Upper lobe of right lung (tissue), 1 donor: ENCODE measurements at regions not wholly inside any gene's neighbourhood (a gene's known extent, or its start where the extent isn't known, plus 50 kb on each side); places are given as distances from the start of the nearest gene placed in this dataset.

Source experiments
- ATAC-seq: fragments of 200-7000 bp; cut with Tn5 transposase; one replicate; pipeline ENCODE4 v1.9.1; 2020; ENCODE audit warnings: mild to moderate bottlenecking, moderate library complexity
- DNase-seq: peaks from one replicate; pipeline ENCODE4 v3.0.0-alpha.2; 2020
- H3K27ac ChIP-seq: fragments of 200-600 bp; one replicate; pipeline ENCODE4 v1.8.0; 2022
- H3K27me3 ChIP-seq: fragments of 200-600 bp; one replicate; pipeline ENCODE4 v1.8.0; 2022; ENCODE audit warnings: mild to moderate bottlenecking
- H3K36me3 ChIP-seq: fragments of 200-600 bp; one replicate; pipeline ENCODE4 v1.8.0; 2022
- H3K4me1 ChIP-seq: fragments of 200-600 bp; one replicate; pipeline ENCODE4 v1.8.0; 2022
- H3K4me3 ChIP-seq: fragments of 200-600 bp; one replicate; pipeline ENCODE4 v1.8.0; 2022; ENCODE audit warnings: mild to moderate bottlenecking
- H3K9me3 ChIP-seq: fragments of 200-600 bp; one replicate; pipeline ENCODE4 v1.8.0; 2022
- intact Hi-C: fragments of 100-400 bp; cut with DNase I; formaldehyde crosslinking; loops from one replicate; pipeline ENCODE4 v1.11.0; 2022
- TF ChIP-seq, protein P1 (sequence below): fragments of 200-600 bp; IDR thresholded peaks from one replicate; pipeline ENCODE4 v1.8.0; 2022; ENCODE audit warnings: antibody characterized with exemption
- donor health status: DM: no; HTN: yes; CAD: no; lungs with severe emphysema.

DNA sequence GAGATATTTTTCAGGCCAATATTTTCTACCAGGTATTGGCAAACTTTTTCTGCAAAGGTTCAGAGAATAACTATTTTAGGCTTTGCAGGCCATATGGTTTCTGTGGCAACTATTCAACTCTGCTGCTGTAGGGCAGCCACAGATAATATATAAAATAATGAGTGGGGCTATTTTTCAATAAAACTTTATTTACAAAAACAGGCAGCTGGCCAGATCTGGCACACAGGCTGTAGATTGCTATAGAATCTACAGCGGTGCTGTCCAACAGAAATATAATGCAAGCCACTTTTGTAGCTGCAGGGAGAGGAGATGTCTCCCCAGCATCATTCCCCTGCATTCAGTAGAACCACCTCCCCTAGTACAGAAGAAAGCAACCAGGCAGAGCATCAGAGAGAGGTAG is 97.6 kb upstream of the BCOR start:
- Histone ChIP-seq H3K27ac (no peak overlapping the region), H3K9me3 (no peaks in the 10 kb centered on the region), H3K36me3 (no peaks in the 10 kb centered on the region), H3K27me3 (no peaks in the 10 kb centered on the region), H3K4me3 (no peak overlapping the region), H3K4me1 (no peaks in the 10 kb centered on the region)
- intact Hi-C loops = no loop called here
- no peak for ATAC-seq
- TF ChIP-seq, protein P1, sequence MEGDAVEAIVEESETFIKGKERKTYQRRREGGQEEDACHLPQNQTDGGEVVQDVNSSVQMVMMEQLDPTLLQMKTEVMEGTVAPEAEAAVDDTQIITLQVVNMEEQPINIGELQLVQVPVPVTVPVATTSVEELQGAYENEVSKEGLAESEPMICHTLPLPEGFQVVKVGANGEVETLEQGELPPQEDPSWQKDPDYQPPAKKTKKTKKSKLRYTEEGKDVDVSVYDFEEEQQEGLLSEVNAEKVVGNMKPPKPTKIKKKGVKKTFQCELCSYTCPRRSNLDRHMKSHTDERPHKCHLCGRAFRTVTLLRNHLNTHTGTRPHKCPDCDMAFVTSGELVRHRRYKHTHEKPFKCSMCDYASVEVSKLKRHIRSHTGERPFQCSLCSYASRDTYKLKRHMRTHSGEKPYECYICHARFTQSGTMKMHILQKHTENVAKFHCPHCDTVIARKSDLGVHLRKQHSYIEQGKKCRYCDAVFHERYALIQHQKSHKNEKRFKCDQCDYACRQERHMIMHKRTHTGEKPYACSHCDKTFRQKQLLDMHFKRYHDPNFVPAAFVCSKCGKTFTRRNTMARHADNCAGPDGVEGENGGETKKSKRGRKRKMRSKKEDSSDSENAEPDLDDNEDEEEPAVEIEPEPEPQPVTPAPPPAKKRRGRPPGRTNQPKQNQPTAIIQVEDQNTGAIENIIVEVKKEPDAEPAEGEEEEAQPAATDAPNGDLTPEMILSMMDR = no peak
- no peak for DNase-seq

DNA sequence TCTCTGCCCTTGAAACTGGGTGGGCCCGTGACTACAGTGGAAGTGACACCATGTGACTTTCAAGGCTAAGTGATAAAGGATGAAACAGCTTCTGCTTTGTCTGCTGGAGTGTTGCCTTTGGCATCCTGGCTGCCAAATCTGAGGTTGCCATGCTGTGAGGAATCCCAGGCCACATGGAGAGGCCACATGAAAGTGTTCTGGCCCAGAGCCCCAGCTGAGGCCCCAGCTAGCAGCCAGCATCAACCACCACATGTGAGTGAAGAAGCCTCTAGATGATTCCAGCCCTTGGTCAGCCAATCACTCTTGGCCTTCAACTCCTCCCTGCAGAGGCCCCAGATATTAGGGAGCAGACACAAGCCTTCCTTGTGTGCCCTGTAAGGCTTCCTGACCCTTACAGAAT is 94.4 kb upstream of the BCOR start:
- no peak for ATAC-seq
- H3K9me3 ChIP-seq = no peaks in the 10 kb centered on the region
- H3K4me3 ChIP-seq = no peak overlapping the region
- H3K36me3 ChIP-seq = no peaks in the 10 kb centered on the region
- no peaks in the 10 kb centered on the region for H3K27me3 ChIP-seq
- H3K4me1 ChIP-seq = no peaks in the 10 kb centered on the region
- TF ChIP-seq, protein P1 = no peak
- DNase-seq = no peak
- intact Hi-C loops = no loop called here
- H3K27ac ChIP-seq = no peak overlapping the region

DNA sequence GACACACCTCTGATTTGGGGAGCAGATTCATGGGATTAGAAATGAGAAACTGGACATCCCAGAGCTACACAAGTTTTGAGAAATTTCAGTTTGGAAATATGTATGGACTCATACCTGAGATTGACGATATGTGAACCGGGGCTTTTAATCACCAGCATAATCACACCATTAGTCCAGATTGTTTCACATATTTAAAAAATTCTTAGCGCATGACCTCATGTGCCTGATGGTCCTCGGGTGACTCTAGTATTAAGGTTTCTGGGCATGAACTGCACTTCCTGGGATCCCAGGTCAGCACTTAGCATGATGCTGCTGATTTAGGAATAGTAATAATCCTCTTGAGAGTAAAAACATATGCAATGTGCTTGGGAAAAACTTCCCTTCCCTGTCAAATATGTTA is 91.9 kb upstream of the BCOR start:
- Histone ChIP-seq H3K27ac (no peak overlapping the region), H3K36me3 (no peaks in the 10 kb centered on the region), H3K27me3 (no peaks in the 10 kb centered on the region), H3K4me1 (no peaks in the 10 kb centered on the region), H3K4me3 (no peak overlapping the region), H3K9me3 (no peaks in the 10 kb centered on the region)
- ATAC-seq (no peak), DNase-seq (no peak)
- intact Hi-C loops = no loop called here
- TF ChIP-seq, protein P1 = no peak

DNA sequence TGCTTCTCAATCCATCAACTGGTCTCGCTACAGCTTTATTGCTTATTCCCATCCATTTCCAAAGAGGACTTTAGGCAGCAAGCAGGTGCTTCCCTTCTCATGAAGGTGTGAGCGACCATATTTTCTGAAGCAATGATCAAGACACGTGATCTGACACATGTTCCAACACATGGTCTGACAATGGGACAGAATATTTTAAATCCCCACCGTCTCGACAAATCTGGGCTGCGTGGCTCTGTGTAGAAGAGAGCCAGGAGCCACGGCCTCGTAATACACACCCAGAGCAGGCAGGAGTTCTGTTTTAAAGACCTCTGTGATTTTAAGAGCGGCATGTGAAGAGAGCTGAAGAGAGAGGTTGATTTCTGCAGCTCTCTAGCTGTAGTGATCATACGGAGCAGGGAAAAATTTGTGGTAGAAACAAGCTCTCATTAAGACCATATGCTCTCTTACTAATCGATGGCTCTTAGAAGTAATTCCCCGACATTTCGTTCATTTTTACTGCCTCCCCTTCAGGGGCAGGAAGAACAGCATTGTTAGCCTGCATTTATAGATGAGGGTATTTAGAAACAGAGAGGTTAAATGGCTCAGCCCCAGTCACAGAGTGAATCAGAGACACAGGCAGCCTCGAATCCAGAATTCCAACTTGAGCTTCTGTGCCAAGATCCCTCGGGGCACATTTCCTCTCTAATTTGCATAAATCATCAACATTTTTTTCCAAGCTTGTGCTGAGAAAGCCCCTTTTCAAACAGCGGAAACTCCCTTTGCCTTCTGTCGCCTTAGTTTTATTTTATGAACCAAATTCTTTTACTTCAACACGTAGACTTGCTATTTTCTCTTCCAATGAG is 91.0 kb upstream of the BCOR start:
- no peaks in the 10 kb centered on the region for H3K4me1 ChIP-seq
- no peaks in the 10 kb centered on the region for H3K36me3 ChIP-seq
- H3K27me3 ChIP-seq = no peaks in the 10 kb centered on the region
- no peak overlapping the region for H3K4me3 ChIP-seq
- no peak overlapping the region for H3K27ac ChIP-seq
- TF ChIP-seq, protein P1 = no peak
- DNase-seq = no peak
- intact Hi-C loops = no loop called here
- no peaks in the 10 kb centered on the region for H3K9me3 ChIP-seq
- ATAC-seq = no peak

DNA sequence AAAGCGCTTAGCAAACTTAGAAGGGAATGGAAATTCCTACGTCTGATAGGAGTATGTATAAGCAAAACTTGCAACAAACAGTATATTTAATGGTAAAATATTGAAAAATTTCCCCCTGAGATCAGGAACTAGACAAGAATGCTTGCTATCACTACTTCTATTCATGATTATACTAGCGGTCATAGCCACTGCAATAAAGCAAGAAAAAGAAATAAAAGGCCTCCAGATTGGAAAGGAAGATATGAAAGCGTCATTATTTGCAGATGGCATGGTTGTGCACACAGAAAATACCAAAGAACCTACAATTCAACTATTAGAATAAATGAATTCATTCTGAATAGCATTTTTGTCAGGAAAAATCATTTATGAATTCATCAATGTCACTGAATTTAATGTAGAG is 87.2 kb upstream of the BCOR start:
- ATAC-seq (no peak), DNase-seq (no peak)
- H3K4me3 ChIP-seq = no peak overlapping the region
- no peaks in the 10 kb centered on the region for H3K36me3 ChIP-seq
- TF ChIP-seq, protein P1 = no peak
- H3K27ac ChIP-seq = no peak overlapping the region
- H3K4me1 ChIP-seq = no peaks in the 10 kb centered on the region
- H3K9me3 ChIP-seq = no peaks in the 10 kb centered on the region
- no peaks in the 10 kb centered on the region for H3K27me3 ChIP-seq
- intact Hi-C loops = no loop called here
